Spleen (tissue), 11 donors: ENCODE measurements at regions not wholly inside any gene's neighbourhood (a gene's known extent, or its start where the extent isn't known, plus 50 kb on each side); places are given as distances from the start of the nearest gene placed in this dataset.

Source experiments
- DNase-seq: peaks from one replicate; pipeline ENCODE4 v3.0.0-alpha.2; 2020
- H3K27ac ChIP-seq, 8 donors: fragments of 200-600 bp; sonication (generic) in 7 of 8; 1 replicate in 4 of 8; 2 replicates in 4 of 8; pipeline versions ENCODE4 v1.5.0 to v1.8.0; 2016 to 2021; ENCODE audit warnings: inconsistent platforms in 4 of 8, mild to moderate bottlenecking in 4 of 8, moderate library complexity in 1 of 8
- H3K27me3 ChIP-seq, 7 donors: fragments of 200-600 bp; sonication (generic) in 6 of 7; replicated peaks in 1 of 7; 1 replicate in 4 of 7; 2 replicates in 3 of 7; pipeline versions ENCODE4 v1.5.0 to v1.8.0; 2016 to 2021; ENCODE audit warnings: inconsistent platforms in 3 of 7, mild to moderate bottlenecking in 1 of 7
- H3K36me3 ChIP-seq, 6 donors: fragments of 200-600 bp; sonication (generic) in 5 of 6; 1 replicate in 4 of 6; 2 replicates in 2 of 6; pipeline versions ENCODE4 v1.5.0 to v1.8.0; 2016 to 2021; ENCODE audit warnings: inconsistent platforms in 2 of 6
- H3K4me1 ChIP-seq, 6 donors: fragments of 200-600 bp; sonication (generic) in 5 of 6; 1 replicate in 3 of 6; 2 replicates in 3 of 6; pipeline versions ENCODE4 v1.5.0 to v1.8.0; 2016 to 2021; ENCODE audit warnings: inconsistent platforms in 3 of 6
- H3K4me3 ChIP-seq, 8 donors: fragments of 200-600 bp; sonication (generic) in 7 of 8; 1 replicate in 4 of 8; 2 replicates in 4 of 8; pipeline versions ENCODE4 v1.5.0 to v1.8.0; 2016 to 2021; ENCODE audit warnings: inconsistent platforms in 4 of 8, mild to moderate bottlenecking in 4 of 8, moderate library complexity in 2 of 8
- H3K9me3 ChIP-seq, 8 donors: fragments of 200-600 bp; sonication (generic) in 7 of 8; 1 replicate in 4 of 8; 2 replicates in 4 of 8; pipeline versions ENCODE4 v1.5.0 to v1.8.0; 2016 to 2021; ENCODE audit warnings: inconsistent platforms in 4 of 8
- CTCF ChIP-seq, 11 experiments: fragments of 200-600 bp in 7 of 11; fragments of 450-650 bp in 4 of 11; sonication (generic) in 4 of 11; IDR thresholded peaks in 8 of 11; conservative IDR thresholded peaks in 3 of 11; 1 replicate in 7 of 11; 2 replicates in 4 of 11; pipeline versions ENCODE4 v1.4.0 to v1.8.0; 2016 to 2021; ENCODE audit warnings: antibody characterized with exemption in 11 of 11, inconsistent platforms in 4 of 11, mild to moderate bottlenecking in 1 of 11
- POLR2A ChIP-seq, 3 donors: fragments of 450-650 bp; IDR thresholded peaks; one replicate each; pipeline ENCODE4 v1.5.1; 2017; ENCODE audit warnings: antibody characterized with exemption in 3 of 3, mild to moderate bottlenecking in 1 of 3
- POLR2AphosphoS5 ChIP-seq, 3 donors: sonication (generic); formaldehyde crosslinking; IDR thresholded peaks; one replicate each; pipeline ENCODE4 v1.5.1; 2017; ENCODE audit warnings: antibody characterized with exemption in 3 of 3
- WGBS, 5 donors: extraction: QIAGEN DNeasy Blood & Tissue Kit in 3 of 5; methylation state at CpG; one replicate each; pipeline versions ENCODE4 v1.1.5 to v1.1.7; 2013 to 2018; 5-methylcytosine and 5-hydroxymethylcytosine counted together
- intact Hi-C: fragments of 100-400 bp; cut with DNase I; formaldehyde crosslinking; loops from one replicate; pipeline ENCODE4 v1.15.0; 2023; ENCODE audit warnings: low total_unique reads
- donor health status: healthy with polysubstance abuse.
- donor health status: DM: no; HTN: no; CAD: no; lungs with moderate emphysema.
- donor health status: DM: no; HTN: no; CAD: no.
- donor health status: Bipolar disorder and iron deficiency.
- donor health status: healthy.
- donor health status: DM: no; HTN: no; CAD: no.
- donor health status: DM: yes; HTN: yes; CAD: no.

GRCh38 chr20:19847383-19847782 lies 89.3 kb downstream of the RIN2 start:
- H3K4me1 ChIP-seq, result peaks cover 0 to 20% (median 15%) of the 10 kb centered on the region in 6 donors
- no peaks in the 10 kb centered on the region for H3K27me3 ChIP-seq
- intact Hi-C loops, result no loop called here
- H3K36me3 ChIP-seq, result no peaks in the 10 kb centered on the region
- no peak overlapping the region for H3K4me3 ChIP-seq
- H3K9me3 ChIP-seq, result peaks cover 0 to 6% (median 2%) of the 10 kb centered on the region in 8 donors
- WGBS, 5 donors, result 81 to 91% (median 85%) methylated on average over 3 of the region's 3 CpGs
- no peak overlapping the region for H3K27ac ChIP-seq
- TF ChIP-seq POLR2AphosphoS5 (IDR thresholded peaks at IDR 0.05) (no peak), CTCF (IDR thresholded peaks at IDR 0.05 in 8 of 11, conservative IDR thresholded peaks at IDR 0.05 in 3 of 11) (no peak), POLR2A (IDR thresholded peaks at IDR 0.05) (no peak)
- no peak for DNase-seq

DNA sequence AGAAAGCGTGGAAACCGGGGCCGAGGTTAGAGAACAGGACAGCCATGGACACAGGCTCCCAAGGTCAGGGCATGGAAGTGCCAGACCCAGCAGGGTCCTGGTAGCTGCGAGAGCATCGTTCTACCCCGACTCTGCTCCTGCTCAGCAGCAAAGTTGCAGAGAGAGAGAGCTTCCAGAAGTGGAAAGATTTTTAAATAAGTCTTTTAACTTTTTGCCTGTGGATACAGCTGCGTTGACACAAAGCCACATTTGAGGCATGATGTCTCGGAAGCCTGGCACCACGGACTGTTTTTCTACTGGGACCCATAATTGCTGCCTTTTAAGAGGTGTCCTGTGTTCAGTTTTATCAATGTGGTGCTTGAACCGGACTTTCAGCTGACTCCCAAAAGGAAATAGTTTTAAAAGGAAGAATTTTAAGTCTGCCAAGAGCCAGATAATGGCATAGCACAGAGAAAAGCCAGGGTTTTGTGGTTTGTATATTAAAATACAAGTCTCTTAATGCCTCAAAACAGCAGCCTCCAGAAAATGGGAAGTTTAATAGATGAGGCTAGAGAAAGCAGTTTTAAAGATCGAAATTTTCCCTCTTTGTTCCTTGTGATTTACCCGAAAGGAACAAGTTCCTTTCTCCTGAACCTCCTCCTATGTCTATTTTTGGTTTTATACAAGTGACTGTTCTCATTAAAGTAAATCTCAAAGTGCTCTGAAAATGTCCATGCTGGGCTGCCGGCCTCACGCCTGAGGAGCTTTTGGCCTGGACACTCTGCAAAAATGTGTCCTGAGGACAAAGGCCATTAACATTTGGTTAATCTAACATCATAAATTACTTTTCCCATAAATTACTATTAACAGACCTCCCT lies 91.5 kb downstream of the RIN2 start:
- Histone ChIP-seq H3K27ac (peak overlapping the region; percentile 6 to 76 (median 68)), H3K4me1 (peaks cover 0 to 20% (median 15%) of the 10 kb centered on the region in 6 donors), H3K9me3 (no peaks in the 10 kb centered on the region), H3K4me3 (no peak overlapping the region), H3K27me3 (no peaks in the 10 kb centered on the region), H3K36me3 (no peaks in the 10 kb centered on the region)
- TF ChIP-seq POLR2AphosphoS5 (IDR thresholded peaks at IDR 0.05) (peak in 2 of 3 donors; percentile 23 to 39), POLR2A (IDR thresholded peaks at IDR 0.05) (no peak)
- 37 to 62% (median 55%) methylated on average over 14 of the region's 14 CpGs for WGBS, 5 donors
- DNase-seq, result no peak
- intact Hi-C loops, result no loop called here

GRCh38 chr20:19850198-19850533 lies 92.1 kb downstream of the RIN2 start:
- Histone ChIP-seq H3K4me1 (peaks cover 0 to 20% (median 15%) of the 10 kb centered on the region in 6 donors), H3K27ac (peak overlapping the region in 6 of 8 donors; percentile 16 to 76 (median 70)), H3K9me3 (no peaks in the 10 kb centered on the region), H3K27me3 (no peaks in the 10 kb centered on the region), H3K4me3 (no peak overlapping the region), H3K36me3 (no peaks in the 10 kb centered on the region)
- no peak for TF ChIP-seq POLR2AphosphoS5 (IDR thresholded peaks at IDR 0.05)
- TF ChIP-seq CTCF (IDR thresholded peaks at IDR 0.05 in 8 of 11, conservative IDR thresholded peaks at IDR 0.05 in 3 of 11), result no peak
- TF ChIP-seq POLR2A (IDR thresholded peaks at IDR 0.05), result no peak
- intact Hi-C loops, result no loop called here
- DNase-seq, result no peak
- whole genome bisulfite sequencing, 5 donors, result 48 to 71% (median 66%) methylated on average over 4 of the region's 4 CpGs

GRCh38 chr20:19851861-19852260 lies 93.8 kb downstream of the RIN2 start:
- no peak for DNase-seq
- WGBS, 5 donors, result 54 to 86% (median 61%) methylated on average over 4 to 7 of the region's 7 CpGs

More at GRCh38 chr20:19851861-19852260, 93.8 kb downstream of the RIN2 start:
- Histone ChIP-seq H3K36me3 (no peaks in the 10 kb centered on the region), H3K4me3 (no peak overlapping the region), H3K27me3 (no peaks in the 10 kb centered on the region), H3K4me1 (peaks cover 0 to 20% (median 15%) of the 10 kb centered on the region in 6 donors), H3K27ac (peak overlapping the region in 1 of 8 donors; percentile 76), H3K9me3 (no peaks in the 10 kb centered on the region)
- intact Hi-C loops, result no loop called here
- TF ChIP-seq POLR2A (IDR thresholded peaks at IDR 0.05), result no peak
- no peak for TF ChIP-seq CTCF (IDR thresholded peaks at IDR 0.05 in 8 of 11, conservative IDR thresholded peaks at IDR 0.05 in 3 of 11)
- no peak for TF ChIP-seq POLR2AphosphoS5 (IDR thresholded peaks at IDR 0.05)
